Medulla oblongata (tissue), 1 donor: ENCODE measurements at regions not wholly inside any gene's neighbourhood (a gene's known extent, or its start where the extent isn't known, plus 50 kb on each side); places are given as distances from the start of the nearest gene placed in this dataset.
"Not testable (repeated sequence)": the region's sequence is repeated elsewhere in the genome, so short reads cannot be mapped to it uniquely, and the experiment has no call there.

ENCODE experiments used
- DNase-seq: peaks from one replicate; pipeline ENCODE4 v3.0.0-alpha.2; 2015; ENCODE audit errors: extremely low spot score

DNA sequence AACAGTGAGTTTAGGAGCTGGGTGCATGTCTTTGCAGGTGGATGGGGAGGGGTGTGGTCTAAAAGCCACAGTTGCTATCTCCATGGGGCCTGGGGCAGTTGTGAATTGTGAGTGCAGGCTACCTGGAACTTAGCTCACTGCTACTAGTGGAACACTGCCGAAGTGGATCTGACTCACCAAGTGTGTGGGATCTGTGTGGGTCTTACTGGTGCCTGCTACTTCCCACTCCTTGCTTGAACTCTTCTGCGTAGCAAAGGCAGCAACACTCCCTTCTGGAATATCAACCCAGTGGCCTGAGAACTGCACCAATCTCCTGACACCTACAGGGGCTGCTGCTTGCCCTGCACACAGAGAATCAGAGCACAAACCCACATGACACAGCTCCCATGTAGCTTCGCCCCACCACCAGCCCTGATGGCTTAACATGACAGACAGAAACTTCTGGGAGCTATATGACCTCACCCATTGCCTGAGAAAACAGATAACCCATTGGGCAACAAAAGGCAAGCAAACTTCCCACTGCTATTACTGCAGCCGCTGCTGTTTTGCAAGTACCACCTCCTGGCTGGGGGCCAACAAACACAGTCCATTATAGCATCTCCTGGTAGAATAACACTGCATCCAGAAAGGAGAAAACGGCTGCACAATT lies 455.1 kb upstream of the DDX18 start:
- no peak for DNase-seq

DNA sequence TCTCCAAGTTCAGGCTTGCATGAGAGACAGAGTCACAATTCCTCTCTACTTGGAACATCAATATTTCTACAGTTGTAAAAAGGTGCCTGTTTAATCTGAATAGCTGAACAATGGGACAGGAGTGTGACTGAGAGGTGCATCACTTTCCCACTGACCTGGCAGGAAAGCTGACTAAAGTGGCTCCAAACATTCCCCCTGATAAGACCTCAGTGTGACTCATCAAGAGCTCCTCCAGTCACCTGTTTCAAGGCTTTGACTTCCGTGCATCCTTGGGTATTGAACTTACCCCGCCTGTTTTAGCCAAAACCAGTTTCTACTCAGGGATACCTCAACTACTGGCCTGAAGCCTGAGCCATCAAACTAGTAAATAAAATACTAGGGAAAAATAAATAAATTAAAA lies 453.9 kb upstream of the DDX18 start:
- no peak for DNase-seq

DNA sequence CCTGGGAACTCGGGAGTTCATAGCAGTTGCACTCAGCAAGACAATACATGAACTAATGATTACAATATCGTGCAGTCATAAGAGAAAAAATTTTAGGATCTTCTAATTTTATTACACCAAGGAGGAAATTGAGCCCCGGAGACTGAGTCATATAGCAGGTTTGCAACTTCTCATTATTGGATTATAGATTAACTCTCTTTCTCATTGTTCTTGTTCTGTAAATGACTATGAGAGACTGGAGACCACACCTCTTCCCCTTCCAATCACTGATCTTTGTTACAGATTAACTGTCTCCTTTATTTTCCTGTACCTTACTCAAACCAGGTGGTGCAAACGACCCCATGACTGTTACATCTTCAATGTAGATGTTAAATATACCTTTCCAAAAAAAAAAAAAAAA lies 435.8 kb upstream of the DDX18 start:
- no peak for DNase-seq

DNA sequence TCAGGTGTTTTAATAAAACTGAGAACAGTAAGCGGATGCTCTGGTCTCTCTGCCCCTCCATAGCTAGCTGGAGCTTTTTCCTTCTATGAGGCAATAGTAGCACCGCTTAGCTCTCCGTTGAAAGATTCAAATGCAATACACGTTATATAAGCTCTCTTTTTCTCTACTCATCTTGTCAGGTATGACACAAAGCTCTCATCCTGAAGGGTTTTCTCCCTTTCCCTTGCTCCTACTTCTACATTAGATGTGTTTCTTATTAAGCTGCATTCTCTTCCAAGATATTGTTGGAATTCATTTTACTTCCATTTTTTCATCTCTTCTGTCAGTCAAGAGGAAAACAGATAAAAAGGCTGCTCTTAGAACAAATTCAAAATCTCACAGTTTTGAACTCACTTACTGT lies 434.6 kb upstream of the DDX18 start:
- DNase-seq = no peak

DNA sequence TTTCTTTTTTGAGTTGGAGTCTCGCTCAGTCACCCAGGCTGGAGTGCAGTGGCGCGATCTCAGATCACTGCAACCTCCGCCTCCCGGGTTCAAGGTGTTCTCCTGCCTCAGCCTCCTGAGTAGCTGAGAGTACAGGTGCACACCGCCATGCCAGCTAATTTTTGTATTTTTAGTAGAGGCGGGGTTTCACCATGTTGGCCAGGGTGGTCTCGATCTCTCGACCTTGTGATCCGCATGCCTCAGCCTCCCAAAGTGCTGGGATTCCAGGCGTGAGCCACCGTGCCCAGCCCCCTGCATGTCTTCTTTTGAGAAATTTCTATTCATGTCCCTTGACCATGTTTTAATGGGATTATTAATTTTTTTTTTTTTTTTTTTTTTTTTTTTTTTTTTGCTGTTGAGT lies 430.5 kb upstream of the DDX18 start:
- not testable (repeated sequence) for DNase-seq

DNA sequence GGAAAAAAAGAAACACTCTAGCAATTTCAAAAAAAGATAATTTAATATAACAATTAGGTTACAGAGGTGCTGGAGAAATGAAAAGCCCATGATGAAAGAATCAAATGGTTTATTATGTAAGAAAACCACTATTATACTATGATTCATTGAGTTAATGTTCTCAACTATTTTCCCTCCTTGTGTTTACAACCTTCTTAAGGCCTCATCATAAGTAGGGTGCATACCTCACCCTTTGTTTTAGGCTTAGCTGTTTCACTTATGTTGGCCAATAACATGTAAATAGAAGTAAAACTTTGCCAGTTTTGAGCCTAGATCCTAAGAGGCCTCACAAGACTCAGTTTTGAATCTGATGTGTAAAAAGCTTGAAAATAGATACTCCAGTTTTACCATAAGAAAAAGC lies 418.3 kb upstream of the DDX18 start:
- DNase-seq = no peak

DNA sequence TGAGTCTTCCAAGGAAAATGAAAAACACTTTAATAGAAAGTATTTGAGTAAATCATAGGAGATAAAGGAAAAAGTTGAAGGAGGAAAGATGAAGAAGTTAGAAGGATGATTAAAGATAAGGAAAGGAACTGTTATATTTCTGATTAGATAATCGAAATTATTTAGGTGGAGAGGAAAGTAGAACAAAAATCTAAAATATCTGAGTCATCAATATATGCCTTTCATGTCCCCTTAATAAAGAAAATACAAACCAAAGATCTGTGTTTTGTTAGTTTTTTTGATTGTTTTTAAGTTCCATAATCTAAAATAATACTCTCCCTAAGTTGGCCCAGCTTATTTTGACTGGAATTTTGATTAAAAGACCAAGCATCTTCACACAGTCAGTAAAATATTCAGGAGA lies 412.9 kb upstream of the DDX18 start:
- no peak for DNase-seq

DNA sequence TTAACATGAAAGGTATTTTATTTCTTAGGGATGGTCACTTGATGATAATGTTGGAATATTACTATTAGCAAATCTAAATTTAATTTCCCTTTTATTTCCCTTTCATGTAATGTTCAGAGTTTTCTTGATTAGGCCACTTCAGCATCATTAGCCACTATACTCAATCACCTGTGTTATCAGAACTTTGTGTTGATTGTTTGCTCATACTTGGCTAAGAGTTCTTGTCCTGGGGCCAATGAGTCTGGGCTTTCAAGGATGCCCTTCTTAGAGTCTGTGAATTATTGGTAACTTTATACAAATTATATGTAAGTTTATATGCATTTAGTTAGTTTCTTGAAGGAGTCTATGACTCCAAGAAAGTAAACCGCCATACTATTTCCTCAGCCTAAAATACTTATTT lies 408.0 kb upstream of the DDX18 start:
- DNase-seq = no peak

DNA sequence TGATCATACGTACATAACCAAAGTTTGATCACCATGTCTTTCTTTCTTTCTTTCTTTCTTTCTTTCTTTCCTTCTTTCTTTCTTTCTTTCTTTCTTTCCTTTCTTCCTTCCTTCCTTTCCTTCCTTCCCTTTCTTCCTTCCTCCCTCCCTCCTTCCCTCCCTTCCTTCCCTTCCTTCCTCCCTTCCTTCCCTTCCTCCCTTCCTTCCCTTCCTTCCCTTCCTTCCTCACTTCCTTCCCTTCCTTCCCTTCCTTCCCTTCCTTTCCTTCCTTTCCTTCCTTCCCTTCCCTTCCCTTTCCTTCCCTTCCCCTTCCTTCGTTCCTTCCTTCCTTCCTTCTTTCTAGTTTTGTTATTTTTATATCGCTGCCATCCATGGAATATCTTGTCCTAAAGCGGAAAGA lies 406.7 kb upstream of the DDX18 start:
- no peak for DNase-seq

DNA sequence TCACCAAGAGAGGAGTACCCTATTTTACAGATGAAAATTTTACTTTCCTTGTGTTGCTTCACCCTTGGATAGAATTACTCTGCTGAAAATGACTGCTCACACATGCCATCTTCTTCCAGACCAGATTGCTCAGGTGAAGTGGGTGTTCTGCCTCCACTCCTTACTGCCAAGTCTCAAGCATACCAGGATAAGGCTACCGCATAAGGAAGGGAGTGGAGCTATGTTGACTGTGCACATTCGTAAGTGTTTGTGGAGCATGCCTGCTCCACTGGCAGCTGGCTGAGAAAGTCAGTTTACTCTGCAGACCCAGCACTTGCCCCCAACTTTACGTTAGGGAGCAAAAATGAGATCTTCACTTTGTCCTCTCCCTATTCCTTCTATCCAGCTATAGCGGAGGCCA lies 405.0 kb upstream of the DDX18 start:
- DNase-seq = no peak

DNA sequence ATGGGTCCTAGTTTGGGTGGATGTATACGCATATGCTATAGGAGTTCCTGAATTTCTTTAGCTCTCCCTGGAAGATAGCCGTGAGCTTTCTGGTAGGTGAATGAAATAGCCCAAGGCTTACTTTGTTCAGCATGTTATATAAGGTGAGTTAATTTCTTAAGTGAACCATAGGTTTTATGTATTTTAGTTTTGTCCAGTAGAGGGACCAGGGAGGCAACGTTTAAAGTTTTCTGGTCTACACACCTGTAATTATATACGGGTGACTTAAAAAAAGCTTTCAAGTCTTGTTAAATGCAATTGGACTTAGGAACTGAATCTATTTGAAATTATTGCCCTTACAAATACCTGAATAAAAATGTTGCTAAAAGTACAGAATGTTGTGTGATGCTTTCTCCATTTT lies 402.5 kb upstream of the DDX18 start:
- no peak for DNase-seq

DNA sequence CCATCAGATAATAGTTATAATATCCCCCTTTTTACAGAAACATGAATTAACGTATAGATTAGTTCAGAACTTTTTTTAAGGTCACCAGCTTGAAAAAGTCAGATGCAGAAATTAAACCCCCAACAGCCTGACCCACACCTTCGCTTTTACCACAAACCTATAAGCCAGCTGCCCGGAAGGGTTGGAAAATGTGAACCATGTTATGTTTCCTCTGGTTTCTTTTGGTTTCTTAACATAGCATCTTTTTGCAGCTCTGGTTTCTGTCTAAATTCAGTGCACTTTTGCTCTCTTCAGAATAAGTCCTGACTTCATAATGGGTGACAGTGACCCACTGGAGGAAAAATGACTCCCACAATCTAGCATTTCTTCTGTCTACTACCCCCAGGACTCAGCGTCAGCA lies 381.7 kb upstream of the DDX18 start:
- no peak for DNase-seq

DNA sequence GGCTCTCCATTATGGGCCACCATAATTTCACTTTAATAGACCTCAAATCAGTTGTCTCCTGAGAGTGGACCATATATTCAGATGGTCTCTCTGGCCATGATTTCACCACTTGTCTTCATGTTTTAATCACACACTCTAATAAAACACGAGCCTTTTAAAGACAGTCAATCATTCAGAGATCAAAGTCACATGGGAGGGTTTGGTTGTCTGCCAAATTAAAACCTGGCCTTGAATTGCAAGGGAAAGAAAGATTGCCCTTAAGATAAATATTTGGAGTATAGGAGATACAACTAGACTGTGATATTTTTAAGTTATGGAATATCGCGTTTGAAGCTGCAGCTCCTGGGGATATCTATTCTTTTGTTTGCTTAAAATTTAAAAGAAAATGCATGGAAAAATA lies 377.8 kb upstream of the DDX18 start:
- no peak for DNase-seq

DNA sequence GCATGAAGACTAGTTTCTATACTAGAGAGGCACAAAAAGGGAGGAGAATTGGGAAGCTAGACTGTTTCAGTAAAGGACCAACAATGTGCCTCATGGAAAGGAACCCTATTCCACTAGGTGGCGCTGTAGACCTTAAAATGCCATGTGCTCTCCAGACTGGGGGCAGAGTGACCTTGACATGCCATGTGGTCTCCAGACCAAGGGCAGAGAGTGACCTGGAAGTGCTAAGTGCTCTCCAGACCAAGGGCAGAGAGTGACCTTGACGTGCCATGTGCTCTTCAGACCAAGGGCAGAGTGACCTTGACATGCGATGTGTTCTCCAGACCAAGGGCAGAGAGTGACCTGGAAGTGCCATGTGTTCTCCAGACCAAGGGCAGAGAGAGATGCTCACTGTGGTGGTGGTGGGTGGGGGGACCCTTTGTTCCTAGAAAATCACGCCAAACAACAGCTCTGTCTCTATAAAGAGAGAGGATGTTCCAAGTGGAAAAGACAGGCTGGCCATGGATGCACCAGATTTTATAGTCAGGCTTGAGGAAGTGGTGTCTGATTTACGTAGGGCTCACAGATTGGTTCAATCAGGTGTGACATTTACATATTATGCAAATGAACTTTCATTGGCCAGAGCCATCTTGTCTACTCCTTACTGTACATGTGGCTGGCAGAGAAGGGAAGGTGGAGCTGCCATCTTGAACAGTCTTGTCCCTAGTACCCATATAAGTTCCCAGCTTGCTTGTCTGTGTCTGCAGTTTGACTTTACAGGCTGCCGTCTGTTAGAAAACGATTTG lies 344.0 kb upstream of the DDX18 start:
- peak; percentile 47 for DNase-seq

DNA sequence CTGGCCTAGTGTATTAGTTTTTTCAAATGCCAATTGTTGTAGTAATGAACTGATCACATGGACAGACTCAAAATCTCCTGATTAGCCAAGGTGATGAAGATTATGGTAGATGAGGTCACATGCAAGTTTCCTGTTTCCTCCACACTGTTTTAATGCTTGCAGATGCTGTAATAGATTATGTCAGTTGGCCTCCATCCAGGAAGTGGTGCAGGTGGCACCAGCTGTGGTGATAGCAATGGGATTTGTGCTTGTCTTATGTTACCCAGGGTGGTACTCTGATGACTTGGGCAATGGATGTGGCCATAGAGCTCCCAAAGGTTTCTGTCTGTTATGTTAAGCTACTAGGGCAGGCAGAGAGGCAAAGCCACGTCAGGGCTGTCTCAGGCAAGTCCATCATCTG lies 332.9 kb upstream of the DDX18 start:
- DNase-seq = no peak

DNA sequence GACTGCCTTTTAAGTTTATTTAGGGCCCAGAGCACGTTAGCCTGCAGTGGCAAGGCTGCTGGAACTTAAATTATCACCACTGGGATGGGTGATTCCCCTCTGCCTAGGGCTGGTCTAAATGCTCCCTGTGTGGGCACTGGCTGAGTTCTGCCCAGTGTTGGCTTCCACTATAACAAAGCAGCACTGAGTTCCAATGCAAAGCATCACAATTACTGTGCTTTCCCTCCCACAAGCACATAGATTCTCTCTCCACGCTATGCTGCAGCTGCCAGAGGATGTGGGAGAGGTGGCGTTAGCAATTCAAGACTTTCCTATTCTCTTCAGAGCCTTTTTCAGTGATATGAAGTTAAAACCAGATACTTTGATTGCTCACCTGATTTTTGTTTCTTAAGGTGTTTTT lies 328.9 kb upstream of the DDX18 start:
- DNase-seq = no peak

DNA sequence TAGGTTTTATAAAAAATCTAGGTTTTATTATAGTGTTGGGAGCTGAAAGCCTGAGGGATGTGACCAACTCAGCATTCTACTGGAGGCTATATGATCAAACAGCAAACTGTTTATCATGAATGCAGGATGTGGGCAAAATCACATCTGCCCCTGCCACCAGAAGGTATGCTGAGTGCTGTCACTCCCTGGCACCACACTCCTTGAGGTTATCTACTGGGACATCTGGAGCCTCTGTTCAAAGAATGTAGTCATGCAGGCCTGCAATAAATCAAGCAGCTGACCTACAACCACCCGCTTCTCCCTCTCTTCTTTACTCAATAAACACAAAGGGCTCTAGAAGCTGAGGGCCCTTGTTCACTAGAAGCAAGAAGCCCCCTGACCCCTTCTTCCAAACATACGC lies 328.4 kb upstream of the DDX18 start:
- no peak for DNase-seq

DNA sequence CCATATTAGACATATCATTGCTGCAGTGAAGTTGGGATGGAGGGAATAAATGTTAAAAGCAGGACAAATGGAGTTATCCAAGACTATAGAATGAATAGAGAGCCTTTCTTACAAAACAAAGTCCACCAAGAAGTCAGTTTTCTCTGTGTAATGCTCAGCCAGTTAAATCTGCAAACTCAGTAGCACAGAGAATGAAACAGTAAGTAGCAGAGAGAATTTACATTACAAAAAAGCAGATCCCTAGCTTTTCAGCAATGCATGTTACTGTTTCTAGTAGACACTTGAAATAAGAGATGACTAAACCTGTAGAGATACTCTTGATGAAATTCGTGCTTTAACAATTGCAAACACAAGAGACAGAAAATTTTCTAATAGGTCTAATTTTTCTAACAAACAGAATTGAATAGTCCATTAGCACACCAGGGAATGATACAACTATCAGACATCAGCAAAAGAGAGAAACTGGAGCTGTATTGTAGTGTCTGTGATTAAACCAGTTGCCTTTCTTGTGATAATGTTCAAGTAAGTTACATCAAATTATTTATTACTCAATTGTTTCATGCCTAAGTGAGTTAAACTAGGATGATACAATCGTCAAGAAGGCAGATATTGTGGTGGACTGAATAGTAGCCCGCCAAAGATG lies 322.2 kb upstream of the DDX18 start:
- no peak for DNase-seq

DNA sequence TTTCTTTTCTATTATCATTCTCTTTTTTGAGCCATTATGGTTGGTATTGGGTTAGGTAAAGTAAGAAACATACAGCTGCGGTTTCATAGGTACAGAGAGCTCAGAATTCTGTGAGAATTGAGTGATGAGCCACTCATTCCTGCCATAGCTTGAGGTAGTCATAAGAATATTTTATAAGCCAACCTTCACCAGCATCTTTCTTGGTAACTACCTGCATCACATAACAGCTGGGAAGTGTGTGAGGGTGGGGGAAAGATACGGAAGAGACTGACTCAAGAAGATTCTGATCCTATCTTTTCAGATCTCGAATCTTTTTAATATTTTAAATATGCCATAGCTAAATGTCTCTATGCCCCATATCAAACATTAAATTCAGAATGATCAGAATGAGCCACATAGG lies 313.8 kb upstream of the DDX18 start:
- DNase-seq = no peak

DNA sequence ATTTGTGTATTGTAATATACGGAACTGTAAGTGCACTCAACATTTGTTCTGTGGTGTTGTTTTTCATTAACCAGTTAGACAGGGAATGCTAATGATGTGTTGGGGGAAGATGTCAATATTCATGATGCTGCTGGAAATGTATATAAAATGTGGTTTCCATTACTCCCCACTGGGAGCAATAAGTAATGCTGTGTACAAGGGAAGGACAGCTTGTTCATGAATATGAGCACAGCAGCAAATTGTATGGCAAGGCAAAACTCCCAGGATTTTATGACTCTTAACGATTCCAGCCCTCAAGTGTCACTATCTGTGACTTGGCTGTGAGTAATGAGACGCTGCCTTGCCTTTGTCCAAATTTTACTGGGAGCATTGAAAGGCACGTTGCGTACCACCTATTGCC lies 312.4 kb upstream of the DDX18 start:
- DNase-seq = no peak

DNA sequence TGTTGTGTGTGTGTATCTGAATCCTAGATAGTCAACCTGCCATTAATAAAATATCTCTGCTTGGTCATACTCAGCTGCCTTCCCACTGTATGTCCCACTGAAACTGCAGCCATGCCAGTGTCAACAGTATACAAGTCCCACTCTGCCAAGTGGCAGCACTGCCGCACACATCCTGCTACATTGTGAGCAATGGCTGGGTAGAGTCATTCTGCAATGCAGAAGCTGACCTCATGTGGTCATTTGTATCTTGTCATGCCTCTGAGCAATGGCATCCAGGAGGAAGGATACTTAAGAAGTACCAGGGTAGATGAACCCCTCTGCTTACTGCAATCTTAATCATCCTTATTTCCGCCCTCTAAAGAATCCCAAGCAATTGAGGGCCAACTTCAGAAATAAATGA lies 302.2 kb upstream of the DDX18 start:
- no peak for DNase-seq

DNA sequence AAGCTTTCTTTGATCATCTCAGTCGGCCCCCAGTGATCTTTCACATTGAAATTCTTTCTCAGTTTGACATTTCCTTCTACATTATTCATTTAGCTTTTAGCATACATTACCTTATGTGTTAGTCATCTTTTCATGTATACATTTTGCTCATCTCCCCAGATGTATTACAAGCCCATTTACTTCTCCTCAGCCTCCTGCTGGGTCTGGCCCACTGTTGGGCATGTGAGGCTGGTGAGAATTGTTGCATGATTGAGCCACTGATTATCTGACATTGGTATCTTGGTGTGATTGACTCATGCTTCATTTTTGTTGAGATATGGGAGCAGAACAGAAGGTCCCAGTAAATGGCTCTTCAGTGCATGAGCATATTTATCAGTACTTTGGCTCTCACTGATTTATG lies 300.1 kb upstream of the DDX18 start:
- no peak for DNase-seq

DNA sequence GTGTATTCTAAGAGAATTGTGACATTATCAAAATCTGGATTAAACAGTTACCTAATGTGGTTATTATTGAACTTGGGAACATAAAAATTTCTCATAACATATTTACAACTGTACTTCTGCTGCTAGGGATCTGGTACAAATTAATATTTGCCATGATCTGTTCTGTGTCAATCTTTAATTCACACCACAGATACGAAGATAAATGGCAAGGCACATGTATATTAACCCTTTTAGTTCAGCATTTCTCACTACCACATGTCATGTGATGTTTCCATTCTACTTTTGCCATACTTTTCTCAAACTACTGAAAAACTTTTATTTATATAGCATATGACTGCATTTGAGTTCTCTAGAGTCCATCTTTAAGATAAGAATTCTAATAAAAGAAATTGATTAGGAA lies 295.3 kb upstream of the DDX18 start:
- no peak for DNase-seq
